NCI-H2196 (cell line): ENCODE measurements at regions not wholly inside any gene's neighbourhood (a gene's known extent, or its start where the extent isn't known, plus 50 kb on each side); places are given as distances from the start of the nearest gene placed in this dataset.

Experiments used
- DNase-seq: peaks from one replicate; lab custom pipeline; 2025; ENCODE audit not compliant: unreplicated experiment; lab: John Stamatoyannopoulos, UW

DNA sequence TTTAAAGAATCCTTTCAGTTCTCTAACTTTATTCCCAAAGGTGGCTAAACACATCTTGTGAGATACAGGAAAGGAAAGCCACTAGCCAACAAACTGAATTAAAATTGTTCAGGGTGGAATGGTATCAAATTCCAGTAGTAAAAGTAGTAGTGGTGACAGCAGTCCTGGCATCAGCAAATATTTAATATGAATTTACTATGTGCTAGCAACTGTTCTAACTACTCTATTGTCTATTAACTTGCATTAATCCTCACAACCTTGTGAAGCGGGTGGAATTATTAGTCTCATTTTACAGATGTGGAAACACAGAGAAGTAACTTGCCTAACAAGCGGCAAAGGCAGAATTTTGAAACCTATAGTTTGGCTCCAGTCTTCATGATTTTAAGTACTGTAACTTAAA is 130.1 kb downstream of the KLF12 start:
- DNase-seq: no peak

DNA sequence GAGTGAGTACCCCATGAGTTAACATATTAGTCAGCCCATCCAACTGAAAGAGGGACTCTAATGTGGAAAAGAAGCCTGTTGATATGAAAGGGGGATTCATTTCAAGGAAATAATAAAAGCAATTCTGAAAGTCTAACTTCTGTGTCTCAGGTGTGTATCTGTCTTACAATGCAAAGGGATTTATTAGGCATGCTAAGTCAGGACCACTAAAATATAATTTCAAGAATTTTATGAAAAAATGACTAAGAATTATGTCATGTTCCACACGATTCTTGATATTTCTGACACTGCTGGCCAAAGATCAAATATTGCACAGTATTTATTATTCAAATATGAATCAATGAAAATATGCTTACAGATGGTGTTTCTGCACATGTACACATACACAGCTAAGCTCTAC is 130.8 kb downstream of the KLF12 start:
- DNase-seq: no peak

DNA sequence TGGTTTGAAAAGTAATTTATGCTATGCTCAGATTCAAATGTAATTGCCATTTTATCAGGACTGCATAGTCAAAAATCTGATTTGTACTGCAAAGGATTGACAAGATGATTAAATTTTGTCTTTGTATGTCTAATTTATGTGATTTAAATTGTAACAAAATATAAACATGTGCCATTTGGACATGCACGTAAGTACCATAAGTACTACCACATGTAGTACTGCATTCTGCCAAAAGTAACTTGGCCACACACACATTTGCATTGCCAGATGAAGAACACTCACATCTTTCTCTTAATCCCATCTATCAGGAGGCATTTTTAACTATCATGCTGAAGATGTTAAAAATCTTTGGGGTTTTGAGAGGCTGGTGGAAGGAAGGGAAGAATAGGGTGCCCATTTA is 133.3 kb downstream of the KLF12 start:
- no peak for DNase-seq

DNA sequence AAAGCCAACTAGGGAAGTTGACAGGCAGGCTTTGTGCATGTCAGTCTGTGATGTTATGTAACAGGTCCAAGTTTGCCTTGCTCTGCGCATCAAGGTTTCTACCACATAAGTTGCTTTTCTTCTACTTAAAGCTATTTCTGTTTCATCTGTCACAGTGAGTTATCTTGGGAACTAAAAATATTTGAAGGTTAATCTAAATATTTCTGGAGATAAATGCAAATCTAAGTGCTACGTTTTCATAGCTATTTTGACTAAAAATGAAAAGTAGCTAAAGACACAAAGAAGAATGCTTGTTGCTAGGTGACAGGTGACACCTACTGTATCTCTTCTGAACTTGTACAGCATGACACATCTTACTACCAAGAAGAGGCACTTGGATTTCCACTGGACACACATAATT is 135.6 kb downstream of the KLF12 start:
- DNase-seq: no peak

DNA sequence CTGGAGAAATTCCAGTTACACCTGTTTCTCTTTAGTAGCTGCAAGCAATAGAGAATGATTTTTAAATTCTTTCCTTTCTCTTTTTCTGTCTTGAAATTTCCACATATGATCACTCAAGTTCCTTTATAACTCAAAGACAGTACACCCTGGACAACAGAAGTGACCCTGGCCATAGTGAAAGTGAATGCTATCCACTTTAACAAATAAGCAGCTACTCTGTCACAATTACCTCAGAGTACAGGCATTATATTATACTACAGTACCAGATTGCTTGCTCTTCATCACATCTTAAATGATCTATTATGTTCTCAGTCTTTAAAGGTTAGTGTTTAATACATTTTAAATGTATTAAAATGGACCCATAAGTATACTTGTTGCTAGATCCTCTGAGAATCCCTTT is 136.2 kb downstream of the KLF12 start:
- DNase-seq: no peak

DNA sequence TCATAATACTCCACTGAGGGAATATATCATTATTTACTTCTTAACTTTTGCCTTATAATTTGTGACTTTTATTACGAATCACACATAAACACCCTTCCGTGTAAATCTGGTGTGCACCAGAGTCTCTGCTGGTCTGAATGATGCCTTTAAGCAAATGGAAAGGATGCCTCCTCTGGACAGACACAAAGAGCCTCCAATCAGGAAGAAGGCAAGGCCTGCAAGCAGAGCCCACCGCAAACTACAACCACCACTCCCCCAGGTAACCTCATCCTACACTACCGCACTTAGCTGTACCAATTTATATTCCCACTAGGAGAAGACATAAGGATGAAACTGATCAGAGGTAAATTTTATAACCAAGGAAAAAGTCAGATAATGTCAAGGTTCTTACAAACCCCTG is 137.6 kb downstream of the KLF12 start:
- no peak for DNase-seq

DNA sequence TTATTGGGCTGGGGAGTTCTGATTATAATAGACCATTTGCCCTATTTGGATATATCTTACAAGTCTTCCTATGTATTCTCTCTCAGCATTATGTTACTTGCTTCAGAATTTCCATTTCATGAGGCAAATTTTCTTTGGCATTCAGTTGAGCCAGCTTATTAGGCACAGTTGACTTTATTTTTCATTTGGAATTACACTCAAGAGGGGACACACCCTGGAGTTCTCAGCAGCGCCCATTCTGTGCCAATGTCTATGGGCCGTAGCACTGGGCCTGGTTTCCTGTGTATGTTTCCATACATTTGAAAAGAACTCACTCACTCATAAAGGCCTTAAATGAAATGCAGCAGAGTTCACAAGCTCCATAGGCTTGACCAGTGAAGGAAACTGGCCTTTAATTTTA is 138.5 kb downstream of the KLF12 start:
- DNase-seq: no peak

DNA sequence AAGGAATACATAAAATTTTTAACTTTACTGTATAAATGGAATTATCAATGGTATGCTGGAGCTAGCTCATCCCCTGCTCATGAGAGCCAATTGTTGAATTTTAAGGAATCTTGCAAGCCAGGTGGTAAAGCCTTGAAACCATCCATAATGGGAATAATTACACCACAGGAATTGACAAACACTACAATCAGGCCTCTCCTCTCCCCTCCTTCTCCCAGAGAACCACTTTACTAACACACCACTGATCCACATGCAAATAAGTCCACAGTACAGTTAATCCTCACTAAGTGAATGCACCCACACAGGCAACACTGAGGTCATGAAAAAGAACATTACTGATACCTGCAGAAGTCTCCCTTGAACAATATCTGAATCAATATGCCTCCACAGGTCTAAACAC is 140.5 kb downstream of the KLF12 start:
- no peak for DNase-seq

DNA sequence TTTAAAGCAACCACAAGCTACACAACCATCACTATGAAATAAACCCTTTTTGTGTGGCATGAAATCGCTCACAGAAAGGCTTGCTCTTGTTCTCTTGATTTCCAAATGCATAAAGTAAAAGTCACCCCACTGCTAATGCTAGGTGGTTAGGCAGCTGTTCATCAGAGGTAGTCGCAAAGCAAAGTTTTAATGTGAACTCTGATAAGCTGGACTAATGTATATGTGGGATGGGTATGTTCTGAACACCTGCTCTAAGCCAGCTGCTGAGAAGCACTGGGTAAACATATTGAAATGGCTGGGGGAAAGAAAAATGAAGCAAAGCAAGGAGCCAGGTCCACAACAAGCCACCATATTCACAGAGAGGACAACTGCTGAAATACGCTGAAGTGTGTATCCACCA is 142.3 kb downstream of the KLF12 start:
- DNase-seq: no peak

DNA sequence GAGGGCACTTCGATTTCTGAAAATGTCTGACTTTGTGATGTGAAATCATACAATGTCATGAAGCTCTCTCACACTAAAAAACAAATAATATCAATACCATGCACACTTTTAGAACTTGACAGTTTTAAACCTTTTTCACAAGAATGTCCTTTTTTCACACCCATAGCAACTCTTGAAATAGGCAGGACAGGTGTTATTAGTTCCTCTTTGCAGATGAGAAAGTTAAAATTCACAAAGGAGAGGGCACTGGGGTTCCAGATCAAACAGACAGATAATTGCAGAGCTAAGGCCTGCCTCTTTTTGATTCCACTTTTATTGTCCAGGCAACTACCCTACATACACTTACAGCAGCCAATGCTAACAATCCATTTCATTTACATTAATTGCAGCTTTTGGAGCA is 142.8 kb downstream of the KLF12 start:
- DNase-seq: no peak

DNA sequence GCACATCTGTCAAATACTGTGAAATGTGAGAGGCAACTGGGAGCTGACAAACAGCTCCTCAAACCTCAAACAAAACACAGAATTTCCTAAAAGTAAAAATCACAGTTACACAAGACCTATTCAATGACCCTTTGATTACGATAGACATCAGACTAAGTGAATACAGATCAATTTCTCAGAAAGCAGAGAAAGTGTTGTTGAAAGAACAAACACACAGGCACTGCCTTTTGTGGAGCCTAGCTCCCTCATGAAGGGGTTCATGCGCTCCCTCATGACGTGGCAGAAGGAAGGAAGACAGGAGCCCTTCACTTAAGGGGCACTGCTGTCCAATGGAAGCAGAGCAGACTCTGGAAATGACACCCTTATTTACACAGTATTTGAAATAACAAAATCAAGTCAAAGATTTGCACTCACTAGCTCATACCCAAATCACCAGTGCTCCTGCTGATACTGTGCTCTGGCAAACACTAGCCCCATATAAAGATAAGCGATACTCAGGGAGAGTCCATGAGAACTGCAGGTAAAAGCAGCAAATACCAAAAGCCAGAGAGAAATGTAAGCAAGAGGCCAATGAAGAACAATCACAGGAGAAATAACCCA is 144.9 kb downstream of the KLF12 start:
- no peak for DNase-seq

DNA sequence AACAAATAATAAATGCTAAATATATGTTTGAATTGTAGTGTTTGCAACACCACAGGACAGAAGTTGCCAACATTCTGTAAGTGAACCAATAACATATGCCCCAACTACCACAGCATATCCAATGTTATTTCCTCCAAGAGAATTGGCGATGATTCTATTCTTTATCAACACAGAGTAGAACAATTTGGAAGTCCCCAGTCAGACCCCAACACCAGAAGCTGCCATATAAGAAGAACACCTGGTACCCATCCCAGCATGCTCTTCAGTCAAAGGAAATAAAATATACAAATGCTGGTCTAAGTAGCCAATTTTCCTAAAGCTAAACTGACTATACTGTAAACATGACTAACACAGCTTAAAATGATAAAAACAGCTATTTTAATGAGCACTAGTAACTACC is 145.7 kb downstream of the KLF12 start:
- DNase-seq: no peak

DNA sequence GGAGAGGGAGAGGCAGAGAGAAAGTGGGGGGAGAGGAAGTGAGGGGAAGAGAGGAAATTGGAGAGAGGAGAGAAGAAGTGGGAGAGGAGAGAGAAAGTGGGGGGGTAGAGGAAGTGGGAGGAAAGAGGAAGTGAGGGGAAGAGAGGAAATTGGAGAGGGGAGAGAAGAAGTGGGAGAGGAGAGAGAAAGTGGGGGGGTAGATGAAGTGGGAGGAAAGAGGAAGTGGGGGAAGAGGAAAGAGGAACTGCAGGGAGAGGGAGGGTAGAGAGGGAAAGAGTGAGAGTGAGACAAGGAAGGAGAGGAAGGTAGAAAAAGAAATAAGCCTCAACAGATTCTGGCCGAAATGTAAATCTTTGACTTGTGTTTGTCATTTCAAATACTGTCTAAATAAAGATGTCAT is 146.6 kb downstream of the KLF12 start:
- DNase-seq: no peak

DNA sequence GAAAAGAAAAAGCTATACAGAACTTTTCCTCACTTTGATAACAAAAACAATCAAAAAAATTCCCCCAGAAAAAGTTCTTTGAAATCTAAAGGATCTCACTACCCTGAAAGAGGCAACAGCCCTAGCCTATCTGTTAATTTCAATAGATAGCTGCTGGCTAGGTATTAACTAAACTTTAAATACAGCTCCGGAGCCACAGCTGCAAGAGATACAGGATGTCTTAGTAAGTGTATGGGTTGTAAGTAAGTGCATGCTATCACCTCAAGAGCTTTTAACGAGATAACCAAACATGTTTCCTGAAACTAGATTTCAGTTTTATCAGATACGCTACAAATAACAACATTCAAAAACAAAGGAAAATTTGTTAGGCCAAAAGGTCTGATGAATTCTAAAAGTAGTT is 148.4 kb downstream of the KLF12 start:
- no peak for DNase-seq

DNA sequence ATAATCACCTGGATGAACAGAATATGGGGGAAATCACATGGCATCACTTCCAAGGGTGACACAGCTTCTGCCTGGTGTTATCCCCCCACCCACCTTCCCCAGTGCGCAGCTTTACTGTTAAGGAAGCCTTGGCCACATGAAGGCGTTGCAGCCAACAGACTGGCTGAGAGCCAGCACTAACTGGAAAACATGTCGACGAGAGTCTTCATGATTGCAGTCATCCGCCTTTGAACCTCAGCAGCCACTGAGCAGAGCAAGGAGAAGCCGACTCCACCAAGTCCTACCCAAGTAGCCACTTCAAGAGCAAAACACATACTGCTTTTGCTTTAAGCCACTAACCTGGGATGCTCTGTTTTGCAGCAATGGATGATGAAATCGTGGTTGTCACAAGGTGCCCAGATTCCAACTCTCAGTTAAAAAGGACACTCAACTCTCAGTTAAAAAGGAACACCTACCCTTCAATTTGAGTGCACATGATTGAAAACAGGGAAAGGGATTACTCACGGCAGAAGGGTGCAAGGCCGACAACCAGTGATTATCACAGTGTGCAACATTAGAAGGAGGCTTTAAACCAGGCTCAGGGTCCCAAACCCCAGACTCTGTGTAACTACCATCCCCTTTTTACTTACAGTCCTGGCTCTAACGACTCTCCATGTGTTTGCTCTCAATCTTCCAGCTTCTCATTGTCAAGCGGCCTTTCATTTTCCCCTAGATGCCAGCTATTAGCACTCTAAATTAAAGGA is 149.1 kb downstream of the KLF12 start:
- no peak for DNase-seq

DNA sequence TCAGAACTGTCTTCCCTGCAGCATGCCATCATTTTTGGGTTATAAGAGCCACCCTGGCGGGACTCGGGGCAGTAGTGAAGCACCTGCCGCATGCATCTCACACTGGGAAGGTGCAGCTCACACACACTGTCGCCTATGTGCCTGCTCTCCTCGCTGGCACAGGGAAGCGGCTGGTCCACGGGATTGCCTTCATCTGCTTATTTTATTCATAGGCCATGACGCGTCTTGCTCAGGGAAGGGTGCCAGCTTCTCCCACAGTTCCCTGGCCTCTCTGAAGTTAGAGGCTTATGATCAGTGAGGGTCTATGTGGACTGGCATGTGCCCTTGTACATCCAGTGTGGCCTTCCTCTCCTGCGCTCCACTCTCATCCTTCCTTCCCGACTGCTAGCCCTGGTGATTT is 150.0 kb downstream of the KLF12 start:
- no peak for DNase-seq

DNA sequence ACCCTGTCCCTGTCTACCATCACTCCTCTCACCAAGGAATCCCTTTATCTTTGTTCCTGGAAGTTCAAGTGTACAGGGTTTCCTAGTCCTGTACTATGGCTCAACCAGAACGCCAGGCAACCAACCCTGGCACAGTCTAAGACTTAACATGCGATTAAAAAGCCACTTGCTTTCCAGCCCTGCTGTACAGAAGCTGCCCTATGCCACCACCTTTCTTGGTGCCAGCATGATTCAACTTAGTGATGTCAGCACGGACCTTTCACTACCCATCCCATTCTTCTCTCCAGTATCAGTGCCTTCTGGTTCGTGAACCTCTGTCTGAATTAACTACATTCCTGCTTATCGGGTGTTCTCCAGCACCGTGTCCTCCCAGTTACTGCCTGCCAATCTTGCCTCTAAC is 151.1 kb downstream of the KLF12 start:
- DNase-seq: no peak

DNA sequence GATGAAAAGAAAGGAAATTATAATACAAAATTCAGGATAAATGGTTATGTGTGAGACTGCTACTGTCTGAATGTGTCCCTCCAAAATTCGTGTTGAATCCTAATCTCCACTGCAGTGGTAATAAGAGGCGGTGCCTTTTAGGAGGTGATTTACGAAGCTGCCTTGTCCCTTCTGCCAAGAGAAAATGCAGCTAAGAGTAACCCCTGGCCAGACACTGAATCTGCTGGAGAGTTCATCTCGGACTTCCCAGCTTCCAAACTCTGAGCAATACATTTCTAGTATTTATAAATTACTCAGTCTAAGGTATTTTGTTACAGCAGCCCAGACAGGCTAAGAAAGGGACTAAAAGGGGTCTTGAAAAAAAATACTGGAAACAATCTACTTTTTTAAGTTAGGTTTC is 152.6 kb downstream of the KLF12 start:
- no peak for DNase-seq

DNA sequence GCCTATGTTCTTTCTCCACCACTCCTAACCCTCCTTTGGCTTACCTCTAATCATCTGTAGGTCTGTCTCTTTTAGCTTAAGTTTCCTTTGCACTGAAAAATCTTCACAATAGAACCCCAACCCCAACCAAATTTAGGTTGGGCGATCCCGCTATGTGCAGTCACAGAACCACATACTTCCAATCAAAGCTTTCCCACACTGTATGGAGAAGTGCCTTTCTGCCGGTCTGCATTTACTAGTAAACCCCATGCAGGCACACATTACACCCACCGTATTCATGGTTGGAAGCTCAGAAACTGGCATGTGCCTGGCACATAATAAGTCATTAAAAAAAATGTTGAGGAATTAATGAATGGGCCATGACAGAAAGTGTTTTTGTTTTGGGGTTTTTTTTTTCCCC is 158.4 kb downstream of the KLF12 start:
- no peak for DNase-seq

DNA sequence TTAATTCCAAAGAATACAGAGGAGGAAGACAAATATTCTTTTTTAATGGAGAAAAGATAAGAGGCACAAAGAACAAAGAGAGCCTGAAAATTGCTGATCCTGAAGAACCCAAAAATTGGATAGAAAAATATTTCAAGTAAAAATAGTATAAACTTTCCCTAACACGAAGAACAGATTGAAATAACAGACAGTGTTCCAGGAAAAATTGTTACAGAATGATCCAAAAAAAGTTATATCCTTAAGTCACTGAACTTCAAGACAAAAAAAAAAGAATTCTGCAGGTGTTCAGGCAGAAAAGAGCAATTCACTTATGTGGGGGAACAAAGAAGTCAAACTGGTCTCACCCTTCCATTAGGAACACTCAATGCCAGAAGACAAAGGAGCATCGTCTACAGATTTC is 160.2 kb downstream of the KLF12 start:
- DNase-seq: no peak

DNA sequence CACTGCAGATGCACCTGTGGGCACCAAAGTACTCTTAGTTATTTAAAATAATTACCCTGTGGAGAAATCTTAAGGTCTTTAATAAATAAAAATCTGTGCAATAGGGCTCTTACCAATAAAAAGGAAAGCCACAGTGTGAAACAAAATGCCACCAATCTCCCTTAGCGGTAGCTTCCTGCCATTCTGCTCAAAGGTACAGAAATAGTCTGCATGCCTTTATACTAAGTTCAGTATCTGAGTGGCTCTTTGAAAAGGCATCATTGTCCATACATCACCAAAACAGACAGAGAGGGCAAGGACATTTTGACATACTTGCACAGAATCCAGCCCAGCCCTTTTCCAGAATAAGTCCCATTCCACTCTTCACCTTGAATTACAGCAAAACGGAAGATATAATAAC is 161.0 kb downstream of the KLF12 start:
- no peak for DNase-seq

DNA sequence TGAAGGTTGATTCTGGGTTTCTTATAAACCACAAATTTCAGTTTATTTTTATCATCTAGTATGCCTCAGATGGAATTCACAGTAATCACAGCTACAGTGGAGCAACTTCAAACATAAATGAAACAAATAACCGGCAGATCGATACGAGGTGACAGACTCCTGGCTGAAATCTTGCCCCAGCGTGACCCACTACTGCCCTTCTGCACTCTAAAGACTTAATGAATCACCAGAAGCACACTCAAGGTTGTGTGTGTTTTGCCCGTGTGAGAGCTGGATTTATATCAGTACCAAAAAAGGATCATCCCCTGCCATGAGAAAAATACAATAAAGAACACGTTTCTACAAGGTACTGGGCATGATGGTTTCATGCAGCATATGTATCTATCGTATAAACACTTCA is 161.7 kb downstream of the KLF12 start:
- no peak for DNase-seq

DNA sequence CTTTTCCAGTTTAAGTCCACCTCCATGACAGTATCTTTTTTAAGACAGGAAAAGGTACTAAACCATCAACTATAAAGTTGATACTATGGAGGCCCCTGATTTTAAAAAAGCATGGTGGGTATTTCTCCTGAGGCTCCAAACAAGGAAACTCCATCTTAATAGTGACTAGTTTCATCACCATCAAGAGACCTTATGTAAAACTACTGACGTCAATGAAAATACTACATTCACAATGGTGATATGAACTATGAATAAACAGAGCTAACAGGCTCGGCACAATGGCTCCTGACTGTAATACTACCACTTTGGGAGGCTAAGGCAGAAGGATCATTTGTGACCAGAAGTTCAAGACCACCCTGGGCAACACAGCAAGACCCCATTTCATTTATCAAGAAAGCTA is 162.7 kb downstream of the KLF12 start:
- no peak for DNase-seq
